GM04503 (cell line): ENCODE measurements at regions not wholly inside any gene's neighbourhood (a gene's known extent, or its start where the extent isn't known, plus 50 kb on each side); places are given as distances from the start of the nearest gene placed in this dataset.

Experiments
- DNase-seq: peaks from one replicate; pipeline ENCODE4 v3.0.0-alpha.2; 2012; ENCODE audit warnings: low read depth

- DNase-seq: no peak
Measured at GRCh38 chr6:105494688-105495087, 91.8 kb upstream of the PREP start.

DNA sequence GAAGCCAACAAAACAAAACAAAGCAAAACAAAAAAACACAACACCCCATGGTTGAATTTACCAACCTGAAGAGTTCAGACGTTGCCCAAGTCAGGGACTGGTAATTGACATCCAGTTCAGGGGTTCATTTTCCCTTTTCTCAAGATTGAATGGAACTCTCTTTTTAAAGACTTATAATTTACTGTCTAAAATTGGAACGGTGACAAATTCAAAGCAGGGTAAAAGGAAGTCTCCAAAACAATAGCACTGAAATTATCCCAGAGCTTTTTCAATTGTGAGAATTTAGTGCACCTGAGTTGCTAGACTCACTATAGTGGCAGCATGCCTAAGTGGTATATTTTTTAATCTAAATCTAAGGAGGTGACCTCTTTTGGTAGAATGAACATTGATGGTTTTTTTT is 90.9 kb upstream of the PREP start:
- DNase-seq: no peak

- DNase-seq: no peak
Measured at GRCh38 chr6:105492706-105493673, 90.1 kb upstream of the PREP start.

DNA sequence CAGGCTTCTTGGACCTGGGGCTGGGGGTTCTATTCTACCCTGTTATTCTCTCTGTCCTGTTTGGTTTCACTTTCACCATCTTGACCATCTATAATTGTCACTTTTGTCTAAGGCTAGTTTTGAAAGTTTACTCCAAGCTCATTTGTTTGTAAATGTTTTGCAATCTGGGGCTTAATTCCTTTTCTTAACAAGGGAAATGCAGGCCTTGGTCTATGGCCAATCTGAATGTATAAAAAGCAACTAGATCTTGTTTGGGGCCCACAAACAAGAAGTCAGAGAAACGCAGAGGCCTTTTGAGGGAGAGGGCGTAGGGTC is 86.3 kb upstream of the PREP start:
- DNase-seq: no peak

DNA sequence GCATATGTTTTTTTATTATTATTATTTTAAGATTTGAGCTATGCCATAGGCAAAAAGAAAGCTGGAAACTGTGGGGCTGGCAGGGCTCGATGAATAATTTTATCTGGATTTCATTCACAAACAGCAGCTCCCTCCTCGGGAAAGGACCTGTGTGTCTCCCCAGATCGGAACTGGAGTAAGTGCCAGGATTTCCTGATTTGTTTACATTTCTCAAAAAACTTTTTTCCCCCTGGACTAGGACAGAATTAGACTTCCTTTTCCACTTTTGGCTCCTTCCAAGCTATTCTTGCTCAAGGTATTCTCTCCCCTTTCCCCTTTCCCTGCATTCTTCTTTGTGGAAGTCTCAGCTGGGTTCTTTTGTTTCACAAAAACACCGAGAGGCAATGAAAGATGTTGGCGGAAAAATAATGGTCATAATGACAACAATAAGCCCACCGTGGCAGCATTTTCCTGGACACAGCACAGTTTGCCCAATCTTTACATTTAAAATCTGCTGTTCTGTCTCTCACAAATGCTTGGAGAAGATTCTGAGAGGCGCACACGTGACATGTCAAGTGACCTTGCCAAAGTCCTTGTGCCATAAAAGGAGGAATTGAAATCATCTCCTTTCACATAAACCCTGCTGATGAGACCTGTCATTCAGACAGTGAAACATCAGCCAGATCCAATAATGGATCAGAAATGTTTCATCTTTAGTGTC is 85.8 kb upstream of the PREP start:
- no peak for DNase-seq

GRCh38 chr6:105487040-105487790 is 84.3 kb upstream of the PREP start:
- no peak for DNase-seq

GRCh38 chr6:105485456-105485855 is 82.6 kb upstream of the PREP start:
- no peak for DNase-seq

DNA sequence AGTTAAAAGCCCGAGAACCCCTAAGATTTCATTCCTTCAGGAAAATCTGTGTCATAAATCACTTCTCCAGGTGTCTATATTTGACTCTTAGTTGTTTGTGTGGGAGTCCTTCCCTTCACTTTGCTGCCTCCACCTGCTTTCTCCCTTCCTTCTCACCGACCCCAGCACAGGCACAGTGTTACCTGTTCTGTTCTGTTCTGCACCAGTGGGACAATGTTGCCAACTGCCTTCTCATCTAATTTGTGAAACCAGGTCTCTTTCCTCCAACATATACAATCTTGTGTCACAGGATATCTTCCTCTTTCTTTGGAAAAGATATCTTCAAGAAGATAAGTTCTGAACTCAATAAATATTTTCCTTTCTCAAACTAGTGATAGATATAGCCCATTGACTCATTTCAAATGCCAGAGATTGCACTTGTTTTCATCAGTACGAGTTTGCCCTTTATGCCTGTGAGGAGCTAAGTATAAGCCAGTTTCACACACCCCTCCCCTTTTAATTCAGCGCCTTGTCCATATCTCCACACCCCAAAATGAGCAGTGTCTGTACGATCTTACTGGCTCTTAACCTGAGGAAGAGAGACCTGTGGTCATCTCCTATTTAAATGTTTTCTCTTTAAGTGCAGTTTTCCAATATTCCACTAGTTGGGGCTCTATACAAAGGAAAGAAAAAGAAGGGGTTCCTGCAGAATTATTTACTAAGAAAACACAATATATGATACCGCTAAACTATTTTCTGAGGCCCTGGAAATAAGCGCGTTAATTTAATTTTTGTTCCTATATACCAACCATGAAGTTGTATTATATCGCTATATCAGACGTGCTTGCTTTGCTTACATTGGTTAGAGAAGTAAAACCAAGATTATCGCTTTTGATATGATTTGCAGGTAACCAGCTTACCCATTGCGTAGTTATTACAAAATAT is 81.6 kb upstream of the PREP start:
- no peak for DNase-seq

- DNase-seq: no peak
Measured at GRCh38 chr6:105483492-105483891, 80.6 kb upstream of the PREP start.

DNA sequence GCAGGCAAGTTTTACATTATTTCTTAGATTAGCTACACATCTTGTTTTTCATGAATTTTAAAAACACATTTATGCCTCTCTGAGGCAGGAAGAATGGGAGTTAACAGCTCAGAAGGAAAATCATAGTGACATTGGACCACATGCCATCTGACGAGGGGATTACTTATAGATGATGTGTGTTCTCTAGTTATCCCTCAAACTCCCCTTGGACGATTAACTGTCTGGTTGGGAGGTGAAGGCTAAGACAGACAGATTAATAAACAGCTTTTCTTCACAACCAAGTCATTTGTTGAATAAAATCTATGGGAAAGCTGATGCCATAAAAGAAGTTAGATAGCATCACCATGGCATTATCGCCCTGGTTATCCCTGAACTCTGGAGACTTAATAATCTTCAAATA is 80.0 kb upstream of the PREP start:
- DNase-seq: no peak

DNA sequence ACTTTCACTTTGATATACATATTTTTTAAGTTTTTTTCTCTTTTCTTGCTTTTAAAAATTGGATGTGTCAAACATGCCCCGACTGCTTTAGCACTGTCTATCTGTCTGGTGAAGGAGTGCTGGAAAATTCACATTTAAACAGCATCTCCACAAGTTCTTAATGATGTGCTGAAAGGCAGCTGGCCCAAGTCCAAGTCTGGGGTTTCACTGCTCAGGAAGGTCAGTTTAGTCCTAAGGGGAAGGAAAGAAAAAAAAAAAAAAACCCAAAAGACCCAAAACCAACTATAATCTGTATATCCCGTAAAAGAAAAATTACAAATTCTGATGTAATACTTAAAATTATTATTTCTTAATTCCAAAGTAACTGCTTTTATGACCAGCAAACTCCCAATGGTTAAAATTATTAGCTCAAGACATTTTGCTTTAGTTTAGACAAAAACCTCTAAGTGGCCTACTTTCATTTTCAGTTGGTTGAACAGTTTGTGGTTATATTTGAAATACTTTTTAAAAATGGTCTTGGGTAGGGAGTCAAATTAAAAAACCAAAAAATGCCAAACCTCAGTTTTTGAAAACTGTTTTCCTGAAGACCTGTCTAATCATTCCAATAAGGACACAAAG is 79.5 kb upstream of the PREP start:
- no peak for DNase-seq

DNA sequence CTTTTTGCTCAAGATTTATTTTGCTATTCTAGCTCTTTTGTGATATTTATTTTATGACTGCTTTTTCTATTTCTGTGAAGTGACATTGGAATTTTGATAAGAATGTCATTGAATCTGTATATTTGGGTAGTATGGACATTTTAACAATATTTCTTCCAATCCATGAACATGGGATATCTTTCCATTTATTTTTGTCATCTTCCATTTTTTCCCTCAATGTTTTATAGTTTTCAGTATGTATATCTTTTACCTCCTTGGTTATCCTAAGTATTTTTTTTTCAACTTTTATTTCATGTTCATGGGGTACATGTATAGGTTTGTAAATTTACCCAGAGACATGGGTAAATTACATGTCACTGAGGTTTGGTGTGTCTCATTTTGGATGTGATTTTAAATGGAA is 74.1 kb upstream of the PREP start:
- no peak for DNase-seq

- no peak for DNase-seq
Measured at GRCh38 chr6:105474234-105474633, 71.4 kb upstream of the PREP start.

DNA sequence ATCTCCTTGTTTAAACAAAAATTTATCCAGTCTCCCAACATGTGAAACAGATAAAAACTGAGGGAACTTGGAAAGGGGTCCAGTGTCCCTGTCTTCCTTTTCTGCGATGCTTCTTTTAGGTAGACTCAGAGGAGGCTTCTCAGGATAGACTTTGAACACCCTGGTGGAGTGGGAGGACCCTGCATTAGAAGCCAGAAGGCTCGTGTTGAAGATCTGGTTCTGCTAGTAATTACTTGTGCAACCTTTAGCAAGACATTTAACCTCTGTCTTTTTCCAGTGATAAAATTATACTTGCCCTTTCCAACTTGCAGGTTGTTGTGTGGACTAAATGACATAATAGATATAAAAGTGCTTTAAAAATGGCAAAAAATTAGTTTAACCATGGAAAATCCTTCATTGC is 67.1 kb upstream of the PREP start:
- DNase-seq: no peak

DNA sequence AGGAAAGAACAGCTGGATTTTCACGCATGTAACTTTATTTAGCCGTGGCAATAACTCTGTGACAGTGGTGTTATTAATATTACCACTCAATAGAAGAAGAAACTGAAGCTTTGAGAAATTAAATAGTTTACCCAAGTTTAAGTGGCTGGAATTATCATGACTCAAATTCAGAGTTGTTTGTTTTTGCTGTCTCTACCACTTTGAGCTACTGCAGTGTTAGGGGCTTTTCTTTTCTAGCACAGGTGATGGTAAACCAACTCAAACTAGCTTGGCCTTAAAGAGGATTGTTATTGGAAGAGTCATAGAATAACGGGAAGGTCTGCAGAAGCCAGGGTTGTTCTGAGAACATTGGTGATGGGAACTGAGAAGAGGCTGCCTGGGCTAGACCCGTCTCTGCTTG is 66.0 kb upstream of the PREP start:
- no peak for DNase-seq

DNA sequence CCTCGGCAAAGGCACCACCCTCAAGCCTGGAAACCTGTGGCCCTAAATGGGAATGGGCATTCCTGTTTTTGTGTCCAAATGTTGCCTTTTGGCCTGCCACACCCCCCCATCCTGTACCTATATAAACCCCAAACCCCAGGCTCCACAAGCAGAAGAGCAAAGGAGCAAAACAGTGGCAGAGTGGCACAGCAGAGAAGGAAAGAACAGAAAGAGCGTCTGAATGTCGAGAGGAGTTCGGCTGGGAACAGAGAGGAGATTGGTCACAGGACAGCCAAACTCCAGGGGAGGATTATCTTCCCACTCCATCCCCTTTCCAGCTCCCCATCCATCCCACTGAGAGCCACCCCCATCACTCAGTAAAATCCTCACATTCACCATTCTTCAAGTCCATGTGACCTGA is 58.0 kb upstream of the PREP start:
- DNase-seq: no peak

DNA sequence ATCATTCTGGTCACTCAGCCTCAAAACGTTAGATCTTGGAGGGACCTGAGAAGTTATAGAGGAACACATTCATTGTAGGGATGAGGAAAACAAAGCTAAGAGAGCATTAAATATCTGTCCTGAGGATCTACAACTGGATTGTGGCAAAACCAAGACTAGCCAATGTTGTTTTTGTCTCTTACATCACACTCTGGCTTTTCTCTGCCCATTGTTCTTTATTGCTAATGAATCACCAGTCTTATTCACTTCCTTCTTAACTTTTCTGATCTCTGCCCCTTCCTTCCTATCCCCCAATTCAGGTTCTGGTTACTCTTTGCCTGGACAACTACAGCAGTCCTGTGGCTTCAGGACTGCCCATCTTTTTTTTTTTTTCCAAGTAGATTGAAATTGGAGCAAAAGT is 57.0 kb upstream of the PREP start:
- no peak for DNase-seq

- DNase-seq: no peak
Measured at GRCh38 chr6:105459049-105459448, 56.2 kb upstream of the PREP start.

DNA sequence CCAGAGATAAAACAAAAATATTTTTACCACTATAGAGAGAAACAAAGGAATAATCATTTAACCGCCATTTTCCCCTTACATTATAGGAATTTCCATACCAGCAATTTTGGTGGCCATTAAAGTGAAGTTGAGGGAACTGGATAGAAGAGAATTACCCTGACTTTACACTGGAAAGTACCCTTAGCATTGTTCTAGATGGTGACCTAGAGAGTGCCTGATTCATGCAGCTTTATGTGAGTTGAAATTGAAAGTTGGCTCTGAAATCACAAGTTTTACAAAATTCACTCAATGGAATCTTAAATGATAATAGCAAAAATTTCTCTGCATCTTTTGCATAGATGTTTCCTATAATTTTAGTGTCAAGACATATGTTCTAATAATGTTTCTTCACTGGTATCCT is 55.7 kb upstream of the PREP start:
- no peak for DNase-seq

DNA sequence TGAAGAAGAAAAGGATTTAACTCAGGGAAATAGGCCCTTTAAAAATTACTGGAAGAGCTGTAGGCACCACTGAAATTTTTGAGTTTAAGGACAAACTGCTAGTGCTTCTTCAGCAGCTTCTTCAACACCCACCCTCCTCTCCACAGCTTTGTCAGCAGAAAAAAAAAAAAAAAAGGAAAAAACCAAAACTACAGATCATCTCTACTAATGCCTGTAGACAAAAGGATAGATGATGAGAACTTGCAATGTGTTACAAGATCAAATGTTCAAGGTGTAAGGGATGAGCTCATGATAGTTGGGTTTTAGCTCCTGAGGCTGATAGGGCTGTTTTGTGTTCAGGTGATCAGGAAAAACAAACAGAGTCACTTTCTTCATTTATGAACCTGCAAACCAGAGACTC is 55.2 kb upstream of the PREP start:
- no peak for DNase-seq

- no peak for DNase-seq
Measured at GRCh38 chr6:105453968-105454367, 51.1 kb upstream of the PREP start.
